CD8-positive, alpha-beta memory T cell (primary cell): ENCODE measurements at regions not wholly inside any gene's neighbourhood (a gene's known extent, or its start where the extent isn't known, plus 50 kb on each side); places are given as distances from the start of the nearest gene placed in this dataset.

Experiments used
- CTCF ChIA-PET: fragments of 350-600 bp; sonication (Branson Sonifier 250); formaldehyde crosslinking; loops from one replicate; lab custom pipeline; 2021; ENCODE audit warnings: antibody characterized with exemption; lab: Charles Lee
- POLR2A ChIA-PET: fragments of 350-600 bp; sonication (Branson Sonifier 250); formaldehyde crosslinking; loops from one replicate; lab custom pipeline; 2021; ENCODE audit warnings: antibody characterized with exemption; lab: Charles Lee
- DNase-seq, 5 donors: peaks; one replicate each; pipeline versions ENCODE4 v3.0.0 to v3.0.0-alpha.2; 2020 to 2022; ENCODE audit warnings: mixed read lengths in 1 of 5
- H3K27ac ChIP-seq: one replicate; pipeline ENCODE4 v1.7.0; 2013; ENCODE audit warnings: low read depth, mild to moderate bottlenecking, low read length, moderate library complexity
- H3K27me3 ChIP-seq: 2 replicates; pipeline ENCODE4 v1.7.0; 2013; ENCODE audit warnings: low read length, mild to moderate bottlenecking; ENCODE audit not compliant: insufficient read depth, poor library complexity, severe bottlenecking
- H3K36me3 ChIP-seq: 2 replicates; pipeline ENCODE4 v1.7.0; 2013; ENCODE audit warnings: mild to moderate bottlenecking, low read length, moderate library complexity; ENCODE audit not compliant: insufficient read depth
- H3K4me1 ChIP-seq: 2 replicates; pipeline ENCODE4 v1.7.0; 2013; ENCODE audit warnings: mild to moderate bottlenecking, low read length, moderate library complexity; ENCODE audit not compliant: insufficient read depth
- H3K4me3 ChIP-seq: 2 replicates; pipeline ENCODE4 v1.7.0; 2013; ENCODE audit warnings: mild to moderate bottlenecking, low read length
- H3K9me3 ChIP-seq: 2 replicates; pipeline ENCODE4 v1.7.0; 2013; ENCODE audit warnings: mild to moderate bottlenecking, low read length
- H3K27ac Mint-ChIP-seq, 8 donors: one replicate each; pipeline ENCODE4 v1.8.0; 2020 to 2021; ENCODE audit warnings: mixed read lengths in 8 of 8, mild to moderate bottlenecking in 6 of 8, inconsistent platforms in 3 of 8, moderate library complexity in 3 of 8
- H3K27me3 Mint-ChIP-seq, 2 donors: one replicate each; pipeline ENCODE4 v1.8.0; 2020 to 2021; ENCODE audit warnings: mixed read lengths in 2 of 2, mild to moderate bottlenecking in 1 of 2, moderate library complexity in 1 of 2
- H3K36me3 Mint-ChIP-seq, 3 donors: one replicate each; pipeline ENCODE4 v1.8.0; 2020 to 2021; ENCODE audit warnings: mixed read lengths in 3 of 3, inconsistent platforms in 1 of 3, mild to moderate bottlenecking in 1 of 3
- H3K4me1 Mint-ChIP-seq, 3 donors: one replicate each; pipeline ENCODE4 v1.8.0; 2020 to 2021; ENCODE audit warnings: mixed read lengths in 3 of 3, inconsistent platforms in 1 of 3, mild to moderate bottlenecking in 1 of 3
- H3K4me3 Mint-ChIP-seq, 7 donors: one replicate each; pipeline ENCODE4 v1.8.0; 2020 to 2021; ENCODE audit warnings: mixed read lengths in 7 of 7, mild to moderate bottlenecking in 6 of 7, moderate library complexity in 4 of 7, inconsistent platforms in 2 of 7
- H3K9me3 Mint-ChIP-seq, 5 donors: one replicate each; pipeline ENCODE4 v1.8.0; 2020 to 2022; ENCODE audit warnings: mixed read lengths in 5 of 5, mild to moderate bottlenecking in 3 of 5, moderate library complexity in 2 of 5, inconsistent platforms in 1 of 5

GRCh38 chrX:43025806-43026315 lies 247.9 kb upstream of the PPP1R2C start:
- no peaks in the 10 kb centered on the region for H3K4me1 Mint-ChIP-seq
- H3K4me3 Mint-ChIP-seq: no peak overlapping the region
- peaks cover 0 to 10% of the 10 kb centered on the region in 2 donors for H3K27me3 Mint-ChIP-seq
- no peak overlapping the region for H3K4me3 ChIP-seq
- peaks cover 5 to 62% (median 7%) of the 10 kb centered on the region in 3 donors for H3K36me3 Mint-ChIP-seq
- no peaks in the 10 kb centered on the region for H3K36me3 ChIP-seq
- H3K27ac ChIP-seq: no peak overlapping the region
- CTCF ChIA-PET: no interaction called here
- no peak overlapping the region for H3K27ac Mint-ChIP-seq
- POLR2A ChIA-PET: no interaction called here
- no peaks in the 10 kb centered on the region for H3K4me1 ChIP-seq
- DNase-seq: no peak
- no peaks in the 10 kb centered on the region for H3K9me3 ChIP-seq
- no peaks in the 10 kb centered on the region for H3K27me3 ChIP-seq
- peaks cover 0 to 50% (median 34%) of the 10 kb centered on the region in 5 donors for H3K9me3 Mint-ChIP-seq

DNA sequence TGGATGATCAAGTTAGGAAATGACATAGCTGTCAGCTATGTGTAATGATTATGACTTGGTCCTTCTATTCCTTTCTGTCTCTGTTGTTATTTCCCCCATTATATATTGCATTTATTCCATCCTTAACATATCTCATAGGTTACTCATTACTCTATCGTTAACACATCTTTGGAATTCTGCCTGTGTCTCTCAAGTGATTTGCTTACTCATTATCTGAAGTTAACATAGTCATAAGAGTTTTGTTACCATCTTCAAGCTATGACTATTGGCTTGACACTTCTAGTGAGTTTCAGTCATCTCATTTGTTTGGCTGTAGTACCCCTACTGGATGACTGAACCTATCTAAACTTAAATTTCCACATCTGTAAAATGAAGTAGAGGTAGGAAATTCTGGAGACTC lies 286.1 kb upstream of the PPP1R2C start:
- H3K4me1 Mint-ChIP-seq: no peaks in the 10 kb centered on the region
- peaks cover 0 to 6% (median 0%) of the 10 kb centered on the region in 3 donors for H3K36me3 Mint-ChIP-seq
- DNase-seq: no peak
- ChIA-PET CTCF (no interaction called here), POLR2A (no interaction called here)
- no peaks in the 10 kb centered on the region for H3K9me3 Mint-ChIP-seq
- no peaks in the 10 kb centered on the region for H3K9me3 ChIP-seq
- no peaks in the 10 kb centered on the region for H3K27me3 ChIP-seq
- H3K27me3 Mint-ChIP-seq: peaks cover 0 to 9% of the 10 kb centered on the region in 2 donors
- H3K4me1 ChIP-seq: no peaks in the 10 kb centered on the region
- no peak overlapping the region for H3K4me3 ChIP-seq
- H3K27ac ChIP-seq: no peak overlapping the region
- H3K4me3 Mint-ChIP-seq: no peak overlapping the region
- H3K27ac Mint-ChIP-seq: no peak overlapping the region
- no peaks in the 10 kb centered on the region for H3K36me3 ChIP-seq

- no peaks in the 10 kb centered on the region for H3K27me3 ChIP-seq
- H3K4me3 ChIP-seq: no peak overlapping the region
- no peak overlapping the region for H3K27ac Mint-ChIP-seq
- H3K9me3 ChIP-seq: no peaks in the 10 kb centered on the region
- H3K36me3 ChIP-seq: no peaks in the 10 kb centered on the region
- no peak for DNase-seq
- ChIA-PET POLR2A (no interaction called here), CTCF (no interaction called here)
- H3K36me3 Mint-ChIP-seq: peaks cover 0 to 8% (median 0%) of the 10 kb centered on the region in 3 donors
- no peak overlapping the region for H3K4me3 Mint-ChIP-seq
- peaks cover 0 to 5% of the 10 kb centered on the region in 2 donors for H3K27me3 Mint-ChIP-seq
- H3K27ac ChIP-seq: no peak overlapping the region
- no peaks in the 10 kb centered on the region for H3K4me1 Mint-ChIP-seq
- no peaks in the 10 kb centered on the region for H3K4me1 ChIP-seq
- no peaks in the 10 kb centered on the region for H3K9me3 Mint-ChIP-seq
Measured at GRCh38 chrX:43065978-43066377, 288.0 kb upstream of the PPP1R2C start.

GRCh38 chrX:43068639-43069038 lies 290.7 kb upstream of the PPP1R2C start:
- Histone ChIP-seq H3K4me3 (no peak overlapping the region), H3K9me3 (no peaks in the 10 kb centered on the region), H3K27me3 (no peaks in the 10 kb centered on the region), H3K4me1 (no peaks in the 10 kb centered on the region), H3K36me3 (no peaks in the 10 kb centered on the region), H3K27ac (no peak overlapping the region)
- DNase-seq: no peak
- no peak overlapping the region for H3K27ac Mint-ChIP-seq
- peaks cover 0 to 4% of the 10 kb centered on the region in 2 donors for H3K27me3 Mint-ChIP-seq
- CTCF ChIA-PET: no interaction called here
- POLR2A ChIA-PET: no interaction called here
- peaks cover 0 to 2% (median 0%) of the 10 kb centered on the region in 5 donors for H3K9me3 Mint-ChIP-seq
- H3K4me1 Mint-ChIP-seq: no peaks in the 10 kb centered on the region
- H3K4me3 Mint-ChIP-seq: no peak overlapping the region
- peaks cover 0 to 4% (median 3%) of the 10 kb centered on the region in 3 donors for H3K36me3 Mint-ChIP-seq

GRCh38 chrX:43083016-43083415 lies 305.1 kb upstream of the PPP1R2C start:
- Histone ChIP-seq H3K4me1 (no peaks in the 10 kb centered on the region), H3K27ac (no peak overlapping the region), H3K36me3 (no peaks in the 10 kb centered on the region), H3K27me3 (no peaks in the 10 kb centered on the region), H3K9me3 (no peaks in the 10 kb centered on the region), H3K4me3 (no peak overlapping the region)
- Mint-ChIP-seq H3K4me1 (no peaks in the 10 kb centered on the region), H3K27me3 (peaks cover 0 to 6% of the 10 kb centered on the region in 2 donors), H3K27ac (no peak overlapping the region), H3K36me3 (peaks cover 0 to 7% (median 0%) of the 10 kb centered on the region in 3 donors), H3K4me3 (no peak overlapping the region), H3K9me3 (peaks cover 0 to 2% (median 0%) of the 10 kb centered on the region in 5 donors)
- no peak for DNase-seq
- POLR2A ChIA-PET: no interaction called here
- CTCF ChIA-PET: no interaction called here

DNA sequence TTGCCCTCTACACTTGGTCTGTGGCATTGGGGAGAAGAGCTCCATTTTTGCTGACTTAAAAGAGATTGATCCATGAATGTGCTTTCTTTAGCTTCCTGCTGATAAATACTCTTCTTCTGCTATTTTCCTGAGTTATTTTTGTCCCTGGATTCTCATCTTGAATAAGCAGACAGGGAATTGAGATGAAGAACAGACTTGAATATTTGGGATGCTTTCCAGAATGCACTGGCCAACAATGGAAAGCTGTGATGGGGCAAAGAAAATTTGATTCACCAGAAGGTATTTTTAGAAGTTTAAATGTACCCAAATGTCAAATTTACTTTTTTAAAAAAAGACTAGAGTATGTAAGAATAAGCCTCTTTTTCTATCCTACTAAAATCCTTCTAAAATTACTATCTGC lies 309.9 kb upstream of the PPP1R2C start:
- Histone ChIP-seq H3K27me3 (no peaks in the 10 kb centered on the region), H3K9me3 (no peaks in the 10 kb centered on the region), H3K4me1 (no peaks in the 10 kb centered on the region), H3K4me3 (no peak overlapping the region), H3K36me3 (no peaks in the 10 kb centered on the region), H3K27ac (no peak overlapping the region)
- DNase-seq: no peak
- ChIA-PET CTCF (no interaction called here), POLR2A (interaction anchor here (0.6 kb wide), 1 partner anchor 580 kb away, joined by 3 read pairs; no protein-coding TSS in a partner anchor)
- Mint-ChIP-seq H3K9me3 (no peaks in the 10 kb centered on the region), H3K27ac (no peak overlapping the region), H3K27me3 (peaks cover 0 to 4% of the 10 kb centered on the region in 2 donors), H3K4me1 (peaks cover 0 to 3% (median 0%) of the 10 kb centered on the region in 3 donors), H3K4me3 (no peak overlapping the region), H3K36me3 (peaks cover 0 to 3% (median 0%) of the 10 kb centered on the region in 3 donors)

DNA sequence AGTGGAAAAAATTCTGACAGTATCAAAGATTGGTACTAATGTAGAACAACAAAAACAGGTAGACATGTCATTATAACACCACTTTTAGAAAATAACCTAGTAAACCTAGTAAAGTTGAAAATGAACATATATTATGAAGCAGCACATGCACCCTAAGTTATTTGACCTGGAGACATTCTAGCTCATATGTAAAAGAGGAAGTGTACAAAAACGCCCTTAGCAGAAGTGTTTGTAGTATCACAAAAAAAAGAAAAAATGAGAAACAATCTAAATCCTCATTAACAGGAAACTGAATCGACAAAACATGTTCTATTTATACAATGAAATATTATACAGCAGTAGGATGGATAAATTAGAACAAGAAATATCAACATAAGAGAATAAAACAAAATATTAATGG lies 318.9 kb upstream of the PPP1R2C start:
- H3K27ac Mint-ChIP-seq: no peak overlapping the region
- Histone ChIP-seq H3K27ac (no peak overlapping the region), H3K4me3 (no peak overlapping the region), H3K4me1 (no peaks in the 10 kb centered on the region), H3K36me3 (no peaks in the 10 kb centered on the region), H3K27me3 (no peaks in the 10 kb centered on the region), H3K9me3 (no peaks in the 10 kb centered on the region)
- peaks cover 0 to 18% of the 10 kb centered on the region in 2 donors for H3K27me3 Mint-ChIP-seq
- POLR2A ChIA-PET: no interaction called here
- CTCF ChIA-PET: no interaction called here
- DNase-seq: no peak
- peaks cover 0 to 4% (median 1%) of the 10 kb centered on the region in 3 donors for H3K4me1 Mint-ChIP-seq
- H3K9me3 Mint-ChIP-seq: no peaks in the 10 kb centered on the region
- no peak overlapping the region for H3K4me3 Mint-ChIP-seq
- H3K36me3 Mint-ChIP-seq: peaks cover 0 to 6% (median 0%) of the 10 kb centered on the region in 3 donors

DNA sequence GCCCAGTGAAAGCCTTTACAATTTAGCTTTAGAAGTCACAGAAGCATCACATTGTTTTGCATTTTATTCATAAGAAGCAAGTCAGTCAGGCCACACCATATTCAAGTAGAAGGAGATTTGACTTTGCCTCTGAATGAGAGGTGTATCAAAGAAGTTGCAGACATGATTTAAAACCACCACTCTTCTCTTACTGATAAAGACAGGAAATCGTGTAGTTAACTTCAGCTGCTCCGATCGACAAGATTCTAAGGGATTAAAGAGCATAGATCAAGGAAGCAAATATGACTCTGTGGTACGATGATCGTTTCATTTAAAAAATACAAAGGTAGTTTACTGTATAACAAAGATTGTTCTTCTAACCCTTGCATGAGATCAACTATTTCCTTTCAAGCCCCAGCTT lies 328.0 kb upstream of the PPP1R2C start:
- Histone ChIP-seq H3K36me3 (no peaks in the 10 kb centered on the region), H3K4me3 (no peak overlapping the region), H3K4me1 (no peaks in the 10 kb centered on the region), H3K27ac (no peak overlapping the region), H3K27me3 (no peaks in the 10 kb centered on the region), H3K9me3 (no peaks in the 10 kb centered on the region)
- Mint-ChIP-seq H3K9me3 (peaks cover 0 to 1% (median 0%) of the 10 kb centered on the region in 5 donors), H3K27me3 (peaks cover 0 to 10% of the 10 kb centered on the region in 2 donors), H3K36me3 (peaks cover 0 to 14% (median 0%) of the 10 kb centered on the region in 3 donors), H3K27ac (no peak overlapping the region), H3K4me3 (peak overlapping the region in 1 of 7 donors; percentile 34), H3K4me1 (peaks cover 0 to 7% (median 3%) of the 10 kb centered on the region in 3 donors)
- no peak for DNase-seq
- ChIA-PET POLR2A (no interaction called here), CTCF (no interaction called here)
